PC-9 (cell line): ENCODE measurements at regions not wholly inside any gene's neighbourhood (a gene's known extent, or its start where the extent isn't known, plus 50 kb on each side); places are given as distances from the start of the nearest gene placed in this dataset.

Experiments used
- BruUV-seq: library from RNA; stranded (reverse); fragments of 400-500 nt; replicated peaks from 2 replicates; lab custom pipeline; 2021; lab: Mats Ljungman, UMichigan
- CTCF ChIA-PET: fragments of 300-600 bp; sonication (Branson Sonifier 250); formaldehyde crosslinking; loops from one replicate; lab custom pipeline; 2022; ENCODE audit warnings: antibody characterized with exemption; lab: Charles Lee
- POLR2A ChIA-PET: fragments of 300-600 bp; sonication (Branson Sonifier 250); formaldehyde crosslinking; loops from one replicate; lab custom pipeline; 2022; ENCODE audit warnings: antibody characterized with exemption; ENCODE audit not compliant: unreplicated experiment; lab: Charles Lee
- DNase-seq, 2 experiments: peaks; one replicate each; pipeline versions ENCODE4 v3.0.0 to v3.0.0-alpha.2; 2015 to 2022; ENCODE audit warnings: mixed read lengths in 1 of 2
- H2AFZ ChIP-seq: fragments of 200-600 bp; sonication (generic); 2 replicates; pipeline ENCODE4 v1.8.1; 2017; ENCODE audit warnings: antibody characterized with exemption
- H3F3A ChIP-seq: fragments of 200-600 bp; sonication (generic); 2 replicates; pipeline ENCODE4 v1.8.1; 2017; ENCODE audit warnings: antibody characterized with exemption, mild to moderate bottlenecking, low read depth; ENCODE audit not compliant: insufficient read depth
- H3K27ac ChIP-seq: fragments of 200-600 bp; sonication (generic); 2 replicates; pipeline ENCODE4 v1.6.1; 2016; ENCODE audit warnings: mixed run types
- H3K27me3 ChIP-seq: fragments of 200-600 bp; sonication (generic); 2 replicates; pipeline ENCODE4 v1.6.1; 2016; ENCODE audit warnings: low read depth, mixed run types; ENCODE audit not compliant: insufficient read depth
- H3K36me3 ChIP-seq: fragments of 200-600 bp; sonication (generic); 2 replicates; pipeline ENCODE4 v1.6.1; 2016; ENCODE audit warnings: low read depth, mixed run types
- H3K4me1 ChIP-seq: fragments of 200-600 bp; sonication (generic); replicated peaks from 2 replicates; pipeline ENCODE4 v1.6.1; 2016; ENCODE audit warnings: mixed run types; ENCODE audit not compliant: insufficient read depth
- H3K4me2 ChIP-seq: fragments of 200-600 bp; sonication (generic); 2 replicates; pipeline ENCODE4 v1.6.1; 2017; ENCODE audit warnings: mixed run types
- H3K4me3 ChIP-seq: fragments of 200-600 bp; sonication (generic); 2 replicates; pipeline ENCODE4 v1.6.1; 2016; ENCODE audit warnings: mixed run types
- H3K79me2 ChIP-seq: fragments of 200-600 bp; sonication (generic); 2 replicates; pipeline ENCODE4 v1.6.1; 2017; ENCODE audit warnings: low read depth, mixed run types
- H3K9me2 ChIP-seq: fragments of 200-600 bp; sonication (generic); 2 replicates; pipeline ENCODE4 v1.8.1; 2017; ENCODE audit warnings: mild to moderate bottlenecking; ENCODE audit not compliant: insufficient read depth
- H3K9me3 ChIP-seq: fragments of 200-600 bp; sonication (generic); 2 replicates; pipeline ENCODE4 v1.8.1; 2016; ENCODE audit warnings: low read depth; ENCODE audit not compliant: insufficient read depth
- H4K20me1 ChIP-seq: fragments of 200-600 bp; sonication (generic); 2 replicates; pipeline ENCODE4 v1.8.1; 2017; ENCODE audit not compliant: insufficient read depth
- CTCF ChIP-seq: fragments of 200-600 bp; sonication (generic); conservative IDR thresholded peaks from 2 replicates; pipeline ENCODE4 v1.6.1; 2017; ENCODE audit warnings: mixed run types, antibody characterized with exemption, mild to moderate bottlenecking, moderate library complexity
- EZH2 ChIP-seq: fragments of 200-600 bp; sonication (generic); IDR thresholded peaks from 2 replicates; pipeline ENCODE4 v1.8.0; 2017; ENCODE audit warnings: antibody characterized with exemption, low read depth
- intact Hi-C: fragments of 100-400 bp; cut with micrococcal nuclease; formaldehyde crosslinking; loops from one replicate; pipeline ENCODE4 v1.10.0; 2022; ENCODE audit not compliant: unreplicated experiment

GRCh38 chr7:110601710-110602109 is 489.2 kb upstream of the LRRN3 start:
- Histone ChIP-seq H3K4me1 (no peaks in the 10 kb centered on the region), H3K4me3 (no peak overlapping the region), H3K9me3 (no peaks in the 10 kb centered on the region), H4K20me1 (no peaks in the 10 kb centered on the region), H3K36me3 (no peaks in the 10 kb centered on the region), H3K79me2 (no peaks in the 10 kb centered on the region), H3K4me2 (no peak overlapping the region), H3K9me2 (no peaks in the 10 kb centered on the region), H3K27ac (no peak overlapping the region), H3K27me3 (no peaks in the 10 kb centered on the region), H2AFZ (no peak overlapping the region), H3F3A (no peaks in the 10 kb centered on the region)
- no peak for TF ChIP-seq CTCF
- no peak for TF ChIP-seq EZH2
- DNase-seq, result no peak
- intact Hi-C loops, result no loop called here
- BruUV-seq, result no TSS peak
- ChIA-PET CTCF (no interaction called here), POLR2A (no interaction called here)

- CTCF ChIA-PET, result no interaction called here
Observed at GRCh38 chr7:110604206-110604605, 486.7 kb upstream of the LRRN3 start.

GRCh38 chr7:110604885-110605284 is 486.0 kb upstream of the LRRN3 start:
- Histone ChIP-seq H4K20me1 (no peaks in the 10 kb centered on the region), H3K27me3 (no peaks in the 10 kb centered on the region), H3K36me3 (0 out of 2 replicates have a peak, but pooled peaks cover 3% of the 10 kb centered on the region), H2AFZ (no peak overlapping the region), H3F3A (no peaks in the 10 kb centered on the region), H3K9me3 (no peaks in the 10 kb centered on the region; the same call in 1 of the 2 replicates), H3K4me1 (no peaks in the 10 kb centered on the region), H3K79me2 (no peaks in the 10 kb centered on the region), H3K4me2 (no peak overlapping the region), H3K4me3 (no peak overlapping the region), H3K27ac (no peak overlapping the region), H3K9me2 (no peaks in the 10 kb centered on the region)
- BruUV-seq, result no TSS peak
- ChIA-PET POLR2A (no interaction called here), CTCF (no interaction called here)
- no peak for DNase-seq
- TF ChIP-seq CTCF, result no peak
- no peak for TF ChIP-seq EZH2
- intact Hi-C loops, result no loop called here

More at GRCh38 chr7:110604206-110604605, 486.7 kb upstream of the LRRN3 start:
- no peaks in the 10 kb centered on the region for H3K36me3 ChIP-seq
- no peaks in the 10 kb centered on the region for H3K79me2 ChIP-seq
- intact Hi-C loops, result no loop called here
- H3K27ac ChIP-seq, result no peak overlapping the region
- POLR2A ChIA-PET, result no interaction called here
- H3K4me3 ChIP-seq, result no peak overlapping the region
- TF ChIP-seq EZH2, result no peak
- no peak for TF ChIP-seq CTCF
- no peak overlapping the region for H3K4me2 ChIP-seq
- H2AFZ ChIP-seq, result no peak overlapping the region
- DNase-seq, result no peak
- H3K9me3 ChIP-seq, result no peaks in the 10 kb centered on the region; the same call in 1 of the 2 replicates
- no peaks in the 10 kb centered on the region for H4K20me1 ChIP-seq
- H3K9me2 ChIP-seq, result no peaks in the 10 kb centered on the region
- no TSS peak for BruUV-seq
- H3F3A ChIP-seq, result no peaks in the 10 kb centered on the region
- H3K27me3 ChIP-seq, result no peaks in the 10 kb centered on the region
- no peaks in the 10 kb centered on the region for H3K4me1 ChIP-seq
